HG03378 (cell line): ENCODE measurements at regions not wholly inside any gene's neighbourhood (a gene's known extent, or its start where the extent isn't known, plus 50 kb on each side); places are given as distances from the start of the nearest gene placed in this dataset.

Experiments
- ATAC-seq: cut with Tn5 transposase; IDR thresholded peaks from one replicate; pipeline ENCODE4 v1.9.1; 2021; ENCODE audit warnings: mild to moderate bottlenecking, moderate library complexity; ENCODE audit not compliant: unreplicated experiment

DNA sequence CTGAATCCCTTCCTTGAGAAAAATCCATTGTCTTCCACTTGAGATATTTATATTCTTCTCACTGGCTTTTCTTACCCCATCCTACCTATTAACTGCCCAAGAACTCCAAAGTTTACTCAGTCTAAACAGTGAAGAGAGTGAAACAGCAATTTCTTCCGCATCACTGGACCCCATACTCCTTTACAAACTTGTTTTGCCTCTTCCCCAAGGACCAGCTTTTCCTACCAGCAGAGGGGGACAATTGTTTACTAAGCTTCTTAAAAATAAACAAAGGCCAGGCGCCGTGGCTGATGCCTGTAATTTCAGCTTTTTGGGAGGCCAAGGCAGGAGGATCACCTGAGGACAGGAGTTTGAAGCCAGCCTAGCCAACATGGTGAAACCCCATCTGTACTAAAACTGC, 52.0 kb downstream of the LRATD1 start:
- no peak for ATAC-seq

DNA sequence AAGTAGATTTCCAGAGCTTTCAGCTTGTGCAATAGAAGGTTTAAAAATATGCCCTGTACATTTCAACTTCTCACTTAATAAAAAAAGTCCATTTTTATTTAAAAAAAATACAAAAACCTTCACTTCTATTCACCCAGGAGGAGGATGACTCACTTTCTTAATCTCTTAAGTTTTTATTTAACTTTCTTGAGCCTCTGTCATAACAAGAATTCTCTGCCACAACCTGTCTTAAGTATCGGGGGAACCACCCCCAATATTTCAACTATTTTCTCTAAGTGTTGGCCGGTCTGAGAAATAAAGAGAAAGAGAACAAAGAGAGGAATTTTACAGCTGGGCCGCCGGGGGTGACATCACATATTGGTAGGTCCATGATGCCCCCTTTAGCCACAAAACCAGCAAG, 58.4 kb downstream of the LRATD1 start:
- no peak for ATAC-seq

DNA sequence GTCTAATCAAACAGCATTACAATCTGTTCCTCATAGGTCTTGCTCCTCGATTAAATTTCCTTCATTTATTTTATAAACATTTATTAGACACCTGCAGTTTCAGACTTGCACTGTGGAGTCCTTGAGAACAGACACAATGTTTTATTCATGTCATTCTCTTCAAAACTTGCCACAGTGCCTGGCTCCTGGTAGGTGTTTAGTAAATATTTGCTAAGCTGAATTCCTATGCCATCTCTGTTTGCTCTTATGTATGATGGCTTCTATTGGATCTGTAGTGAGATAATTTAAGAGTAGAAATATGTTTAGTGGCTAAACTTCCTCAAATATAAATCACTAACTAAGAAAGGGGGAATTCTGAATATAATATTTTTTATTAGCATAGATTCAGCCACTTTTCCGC, 61.4 kb downstream of the LRATD1 start:
- ATAC-seq = no peak

DNA sequence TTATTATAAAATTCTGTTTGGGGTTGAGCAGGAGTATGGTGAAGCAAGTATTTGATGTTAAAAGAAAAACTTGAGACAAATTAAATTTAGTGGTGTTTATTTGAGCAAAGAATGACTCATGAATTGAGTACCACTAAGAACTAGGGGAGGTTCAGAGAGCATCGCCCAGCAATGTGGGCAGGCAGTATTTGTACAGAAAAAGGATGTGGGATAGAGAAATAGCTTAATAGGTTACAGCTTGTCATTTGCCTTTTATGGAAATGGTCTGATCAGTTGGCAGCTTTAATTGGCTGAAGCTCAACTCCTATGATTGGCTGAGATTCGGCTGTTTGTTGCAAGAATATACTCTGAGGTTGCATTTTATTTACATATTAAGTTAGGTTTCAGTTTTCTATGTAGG, 68.2 kb downstream of the LRATD1 start:
- ATAC-seq = no peak

DNA sequence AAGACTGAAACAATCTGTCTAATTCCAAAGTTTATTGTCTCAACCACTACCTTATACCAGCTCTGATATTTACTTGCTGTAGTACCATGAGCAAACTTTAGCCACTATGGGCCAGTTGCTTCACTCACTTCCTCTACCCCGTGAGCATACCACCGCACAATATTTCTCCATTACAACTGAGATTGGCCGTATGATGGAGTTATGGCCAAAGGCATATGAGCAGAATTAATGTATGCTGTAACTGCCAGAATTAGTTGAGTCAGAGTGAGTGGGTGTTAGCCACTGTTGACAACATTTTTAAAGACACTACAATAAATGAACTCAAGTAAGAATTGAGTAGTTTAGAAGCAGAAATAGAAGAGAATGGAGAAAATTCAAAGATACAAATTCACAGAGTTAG, 69.7 kb downstream of the LRATD1 start:
- ATAC-seq = no peak

DNA sequence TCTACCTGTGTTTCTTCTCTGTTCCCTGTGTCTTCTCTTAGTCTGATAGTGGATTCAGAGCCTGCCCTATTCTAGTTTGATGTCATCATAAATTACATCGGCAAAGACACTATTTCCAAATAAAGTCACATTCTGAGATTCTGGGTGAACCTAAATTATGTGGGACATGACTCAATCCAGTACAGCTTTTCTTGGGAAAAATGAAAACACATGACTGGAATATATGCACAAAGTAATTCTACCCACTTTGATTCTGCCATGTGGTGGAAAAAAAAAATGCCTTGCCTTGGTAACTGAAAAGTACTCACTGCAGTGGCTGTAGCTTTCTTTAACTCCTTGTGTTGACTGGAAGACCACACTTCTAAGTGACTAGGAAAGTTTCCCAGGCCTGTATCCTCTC, 73.7 kb downstream of the LRATD1 start:
- no peak for ATAC-seq

- ATAC-seq = no peak
Measured at GRCh38 chr2:14712111-14712510, 79.6 kb downstream of the LRATD1 start.

GRCh38 chr2:14713248-14713647, 80.7 kb downstream of the LRATD1 start:
- ATAC-seq = no peak

DNA sequence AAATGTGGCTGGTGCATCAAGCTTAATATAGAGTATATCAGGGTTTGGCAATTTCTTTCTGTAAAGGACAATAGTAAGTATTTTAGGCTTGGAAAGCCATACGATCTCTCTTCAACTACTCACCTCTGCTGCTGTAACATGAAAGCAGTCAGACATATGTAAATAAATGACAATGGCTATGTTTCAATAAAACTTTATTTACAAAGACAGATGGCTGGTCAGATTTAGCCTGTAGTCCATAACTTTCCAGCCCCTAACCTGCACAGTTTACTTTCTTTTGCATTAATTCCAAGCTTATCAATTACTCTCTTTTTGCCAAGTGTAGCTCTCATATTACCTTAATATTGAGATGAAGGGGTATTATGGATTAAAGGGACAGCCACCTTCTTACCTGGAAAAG, 83.1 kb downstream of the LRATD1 start:
- ATAC-seq = no peak

DNA sequence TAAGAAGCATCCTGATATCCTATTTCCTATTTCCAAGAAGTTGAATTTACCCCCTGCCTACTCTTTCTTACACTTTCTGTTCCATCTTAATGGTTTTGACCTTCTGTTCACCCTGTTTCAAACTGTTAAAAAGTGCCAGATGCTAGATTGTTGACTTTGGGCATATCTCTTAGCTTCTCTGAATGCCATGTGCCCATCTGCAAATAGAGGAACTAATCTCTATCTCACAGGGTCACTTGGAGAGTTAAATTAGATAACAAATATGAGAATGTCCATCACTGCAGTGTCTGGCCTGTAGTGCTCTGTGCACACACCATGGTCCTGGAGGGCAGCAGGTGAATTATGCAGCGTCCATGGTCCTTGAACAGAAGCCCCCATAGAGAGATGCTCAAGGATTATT, 83.8 kb downstream of the LRATD1 start:
- no peak for ATAC-seq

GRCh38 chr2:14717131-14717530, 84.6 kb downstream of the LRATD1 start:
- ATAC-seq = no peak

GRCh38 chr2:14720319-14720718, 87.8 kb downstream of the LRATD1 start:
- ATAC-seq = no peak

GRCh38 chr2:14720739-14721138, 88.2 kb downstream of the LRATD1 start:
- no peak for ATAC-seq

GRCh38 chr2:14722904-14723570, 90.5 kb downstream of the LRATD1 start:
- ATAC-seq = no peak

GRCh38 chr2:14723684-14724083, 91.2 kb downstream of the LRATD1 start:
- no peak for ATAC-seq

GRCh38 chr2:14735696-14736095, 103.2 kb downstream of the LRATD1 start:
- ATAC-seq = no peak

- no peak for ATAC-seq
Measured at GRCh38 chr2:14737201-14737600, 104.7 kb downstream of the LRATD1 start.

GRCh38 chr2:14743861-14744260, 111.3 kb downstream of the LRATD1 start:
- no peak for ATAC-seq

GRCh38 chr2:14745288-14746076, 113.0 kb downstream of the LRATD1 start:
- ATAC-seq = no peak

GRCh38 chr2:14746133-14746532, 113.6 kb downstream of the LRATD1 start:
- ATAC-seq = no peak

GRCh38 chr2:14747447-14747846, 114.9 kb downstream of the LRATD1 start:
- no peak for ATAC-seq

GRCh38 chr2:14749884-14750283, 117.4 kb downstream of the LRATD1 start:
- ATAC-seq = no peak

DNA sequence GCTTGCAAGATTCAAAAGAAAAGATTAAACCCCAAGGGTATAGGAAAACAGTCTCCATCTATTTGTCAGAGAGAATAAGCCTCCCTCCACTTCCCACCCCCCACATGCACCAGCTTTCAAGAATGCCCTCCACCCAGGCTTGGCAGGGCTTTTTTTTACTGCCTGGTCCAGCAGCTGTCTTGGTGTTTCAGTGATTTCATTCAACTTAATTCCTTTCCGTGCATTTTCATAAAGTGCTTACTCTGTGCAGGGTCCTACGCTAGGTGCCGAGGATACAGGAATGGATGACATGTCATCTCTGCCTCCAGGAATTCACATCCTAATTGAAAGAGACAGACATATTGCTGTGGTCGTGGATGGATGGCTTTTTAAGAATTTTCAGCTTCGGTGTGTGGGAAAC, 117.9 kb downstream of the LRATD1 start:
- no peak for ATAC-seq
